Neural cell (in vitro differentiated cells): ENCODE measurements at regions not wholly inside any gene's neighbourhood (a gene's known extent, or its start where the extent isn't known, plus 50 kb on each side); places are given as distances from the start of the nearest gene placed in this dataset.

Experiments
- H2AFZ ChIP-seq: fragments of 200-600, 300-800 bp; sonication (generic), shearing (Covaris generic); 2 replicates; pipeline ENCODE4 v1.6.0; 2014; ENCODE audit warnings: low read depth, mild to moderate bottlenecking, antibody characterized with exemption, low read length, moderate library complexity
- H3F3A ChIP-seq: fragments of 200-600 bp; shearing (Covaris generic); 2 replicates; pipeline ENCODE4 v1.6.1; 2016; ENCODE audit warnings: mild to moderate bottlenecking, moderate library complexity, mixed read lengths, antibody characterized with exemption, low read length; ENCODE audit not compliant: insufficient read depth, poor library complexity, severe bottlenecking
- H3K27ac ChIP-seq: fragments of 200-600, 300-800 bp; sonication (generic), shearing (Covaris generic); 2 replicates; pipeline ENCODE4 v1.5.1; 2014; ENCODE audit warnings: mild to moderate bottlenecking, low read length, moderate library complexity
- H3K27me3 ChIP-seq: fragments of 300-800, 200-600 bp; sonication (generic), shearing (Covaris generic); 2 replicates; pipeline ENCODE4 v1.6.0; 2014; ENCODE audit warnings: mild to moderate bottlenecking, low read depth, low read length, moderate library complexity; ENCODE audit not compliant: insufficient read depth
- H3K36me3 ChIP-seq: fragments of 300-800, 200-600 bp; sonication (generic), shearing (Covaris generic); 2 replicates; pipeline ENCODE4 v1.5.1; 2014; ENCODE audit warnings: mild to moderate bottlenecking, antibody characterized with exemption, low read length, moderate library complexity; ENCODE audit not compliant: insufficient read depth
- H3K4me2 ChIP-seq: fragments of 300-800, 200-600 bp; sonication (generic), shearing (Covaris generic); 2 replicates; pipeline ENCODE4 v1.6.0; 2014; ENCODE audit warnings: mild to moderate bottlenecking, low read length
- H3K4me3 ChIP-seq: fragments of 300-800, 200-600 bp; sonication (generic), shearing (Covaris generic); 2 replicates; pipeline ENCODE4 v1.5.1; 2014; ENCODE audit warnings: mild to moderate bottlenecking, low read length, moderate library complexity
- H3K79me2 ChIP-seq: fragments of 200-600 bp; shearing (Covaris generic); replicated peaks from 2 replicates; pipeline ENCODE4 v1.6.0; 2014; ENCODE audit warnings: mild to moderate bottlenecking, low read length, moderate library complexity; ENCODE audit not compliant: insufficient read depth
- H3K9ac ChIP-seq: fragments of 300-800, 200-600 bp; sonication (generic), shearing (Covaris generic); 2 replicates; pipeline ENCODE4 v1.6.1; 2016; ENCODE audit warnings: mild to moderate bottlenecking, low read length, mixed read lengths
- H3K9me2 ChIP-seq: fragments of 200-600 bp; shearing (Covaris generic); 2 replicates; pipeline ENCODE4 v1.6.1; 2016; ENCODE audit warnings: mild to moderate bottlenecking, low read length, mixed read lengths; ENCODE audit not compliant: insufficient read depth
- H3K9me3 ChIP-seq: fragments of 200-600, 300-800 bp; sonication (generic), shearing (Covaris generic); 2 replicates; pipeline ENCODE4 v1.6.1; 2016; ENCODE audit warnings: mild to moderate bottlenecking, mixed run types, low read length, moderate library complexity, mixed read lengths
- H4K20me1 ChIP-seq: fragments of 200-600 bp; shearing (Covaris generic); 2 replicates; pipeline ENCODE4 v1.6.1; 2016; ENCODE audit warnings: mild to moderate bottlenecking, mixed run types; ENCODE audit not compliant: insufficient read depth
- EP300 ChIP-seq: fragments of 450-650 bp; conservative IDR thresholded peaks from 2 replicates; pipeline ENCODE4 v1.6.1; 2014; ENCODE audit warnings: antibody characterized with exemption, mild to moderate bottlenecking, moderate library complexity; ENCODE audit not compliant: poor library complexity, severe bottlenecking
- EZH2 ChIP-seq: fragments of 200-600, 300-800 bp; shearing (Covaris generic), sonication (generic); IDR thresholded peaks from 2 replicates; pipeline ENCODE4 v1.6.1; 2014; ENCODE audit warnings: antibody characterized with exemption, low read length, borderline replicate concordance, mild to moderate bottlenecking; ENCODE audit not compliant: insufficient read depth, poor library complexity, severe bottlenecking
- MXI1 ChIP-seq: fragments of 450-650 bp; conservative IDR thresholded peaks from 2 replicates; pipeline ENCODE4 v1.6.1; 2014; ENCODE audit warnings: antibody characterized with exemption, mild to moderate bottlenecking; ENCODE audit not compliant: poor library complexity, severe bottlenecking
- POLR2AphosphoS5 ChIP-seq: IDR thresholded peaks from 2 replicates; pipeline ENCODE4 v1.6.1; 2012
- RAD21 ChIP-seq: fragments of 450-650 bp; conservative IDR thresholded peaks from 2 replicates; pipeline ENCODE4 v1.6.1; 2014; ENCODE audit warnings: antibody characterized with exemption, mild to moderate bottlenecking, moderate library complexity
- SMC3 ChIP-seq: fragments of 450-650 bp; conservative IDR thresholded peaks from 2 replicates; pipeline ENCODE4 v1.6.1; 2014; ENCODE audit warnings: antibody characterized with exemption, mild to moderate bottlenecking, moderate library complexity; ENCODE audit not compliant: poor library complexity
- TAF1 ChIP-seq: IDR thresholded peaks from 2 replicates; pipeline ENCODE4 v1.6.1; 2012; ENCODE audit warnings: low read depth
- TF ChIP-seq, protein P1 (sequence below): fragments of 450-650 bp; IDR thresholded peaks from 2 replicates; pipeline ENCODE4 v1.5.1; 2014; ENCODE audit warnings: antibody characterized with exemption, mild to moderate bottlenecking, moderate library complexity; ENCODE audit not compliant: poor library complexity, severe bottlenecking
- TF ChIP-seq, protein P2 (sequence below): IDR thresholded peaks from 2 replicates; pipeline ENCODE4 v1.6.1; 2012; ENCODE audit warnings: borderline replicate concordance

DNA sequence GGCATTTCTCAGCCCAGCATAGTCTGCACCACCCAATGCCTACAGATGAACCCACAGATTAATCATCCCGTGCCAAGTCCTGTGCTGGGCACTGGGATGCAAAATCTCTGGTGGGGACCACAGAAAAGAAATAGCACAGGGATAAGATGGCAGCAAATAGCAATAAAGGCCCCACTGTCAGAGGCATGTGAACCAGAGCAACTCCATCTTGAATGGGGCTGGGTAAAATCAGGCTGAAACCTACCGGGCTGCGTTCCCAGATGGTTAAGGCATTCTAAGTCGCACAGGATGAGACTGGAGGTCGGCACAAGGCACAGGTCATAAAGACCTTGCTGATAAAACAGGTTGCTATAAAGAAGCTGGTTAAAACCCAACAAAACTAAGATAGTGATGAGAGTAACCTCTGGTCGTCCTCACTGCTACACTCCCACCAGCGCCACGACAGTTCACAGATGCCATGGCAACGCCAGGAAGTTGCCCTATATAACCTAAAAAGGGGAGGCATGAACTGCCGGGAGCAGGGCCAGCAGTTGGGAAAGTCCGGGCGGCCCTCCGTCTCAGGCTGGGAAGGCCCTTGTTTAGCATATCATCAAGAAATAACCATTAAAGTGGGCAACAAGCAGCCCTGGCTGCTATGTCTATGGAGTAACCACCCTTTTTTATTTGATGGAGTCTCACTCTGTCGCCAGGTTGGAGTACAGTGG is 65.2 kb downstream of the C9orf50 start:
- H3F3A ChIP-seq: no peaks in the 10 kb centered on the region
- H2AFZ ChIP-seq: no peak overlapping the region
- no peaks in the 10 kb centered on the region for H3K36me3 ChIP-seq
- no peak for TF ChIP-seq RAD21
- TF ChIP-seq, protein P1, sequence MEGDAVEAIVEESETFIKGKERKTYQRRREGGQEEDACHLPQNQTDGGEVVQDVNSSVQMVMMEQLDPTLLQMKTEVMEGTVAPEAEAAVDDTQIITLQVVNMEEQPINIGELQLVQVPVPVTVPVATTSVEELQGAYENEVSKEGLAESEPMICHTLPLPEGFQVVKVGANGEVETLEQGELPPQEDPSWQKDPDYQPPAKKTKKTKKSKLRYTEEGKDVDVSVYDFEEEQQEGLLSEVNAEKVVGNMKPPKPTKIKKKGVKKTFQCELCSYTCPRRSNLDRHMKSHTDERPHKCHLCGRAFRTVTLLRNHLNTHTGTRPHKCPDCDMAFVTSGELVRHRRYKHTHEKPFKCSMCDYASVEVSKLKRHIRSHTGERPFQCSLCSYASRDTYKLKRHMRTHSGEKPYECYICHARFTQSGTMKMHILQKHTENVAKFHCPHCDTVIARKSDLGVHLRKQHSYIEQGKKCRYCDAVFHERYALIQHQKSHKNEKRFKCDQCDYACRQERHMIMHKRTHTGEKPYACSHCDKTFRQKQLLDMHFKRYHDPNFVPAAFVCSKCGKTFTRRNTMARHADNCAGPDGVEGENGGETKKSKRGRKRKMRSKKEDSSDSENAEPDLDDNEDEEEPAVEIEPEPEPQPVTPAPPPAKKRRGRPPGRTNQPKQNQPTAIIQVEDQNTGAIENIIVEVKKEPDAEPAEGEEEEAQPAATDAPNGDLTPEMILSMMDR: no peak
- TF ChIP-seq EZH2: no peak
- no peak for TF ChIP-seq SMC3
- TF ChIP-seq POLR2AphosphoS5: no peak
- TF ChIP-seq TAF1: no peak
- TF ChIP-seq EP300: no peak
- TF ChIP-seq MXI1: no peak
- TF ChIP-seq, protein P2, sequence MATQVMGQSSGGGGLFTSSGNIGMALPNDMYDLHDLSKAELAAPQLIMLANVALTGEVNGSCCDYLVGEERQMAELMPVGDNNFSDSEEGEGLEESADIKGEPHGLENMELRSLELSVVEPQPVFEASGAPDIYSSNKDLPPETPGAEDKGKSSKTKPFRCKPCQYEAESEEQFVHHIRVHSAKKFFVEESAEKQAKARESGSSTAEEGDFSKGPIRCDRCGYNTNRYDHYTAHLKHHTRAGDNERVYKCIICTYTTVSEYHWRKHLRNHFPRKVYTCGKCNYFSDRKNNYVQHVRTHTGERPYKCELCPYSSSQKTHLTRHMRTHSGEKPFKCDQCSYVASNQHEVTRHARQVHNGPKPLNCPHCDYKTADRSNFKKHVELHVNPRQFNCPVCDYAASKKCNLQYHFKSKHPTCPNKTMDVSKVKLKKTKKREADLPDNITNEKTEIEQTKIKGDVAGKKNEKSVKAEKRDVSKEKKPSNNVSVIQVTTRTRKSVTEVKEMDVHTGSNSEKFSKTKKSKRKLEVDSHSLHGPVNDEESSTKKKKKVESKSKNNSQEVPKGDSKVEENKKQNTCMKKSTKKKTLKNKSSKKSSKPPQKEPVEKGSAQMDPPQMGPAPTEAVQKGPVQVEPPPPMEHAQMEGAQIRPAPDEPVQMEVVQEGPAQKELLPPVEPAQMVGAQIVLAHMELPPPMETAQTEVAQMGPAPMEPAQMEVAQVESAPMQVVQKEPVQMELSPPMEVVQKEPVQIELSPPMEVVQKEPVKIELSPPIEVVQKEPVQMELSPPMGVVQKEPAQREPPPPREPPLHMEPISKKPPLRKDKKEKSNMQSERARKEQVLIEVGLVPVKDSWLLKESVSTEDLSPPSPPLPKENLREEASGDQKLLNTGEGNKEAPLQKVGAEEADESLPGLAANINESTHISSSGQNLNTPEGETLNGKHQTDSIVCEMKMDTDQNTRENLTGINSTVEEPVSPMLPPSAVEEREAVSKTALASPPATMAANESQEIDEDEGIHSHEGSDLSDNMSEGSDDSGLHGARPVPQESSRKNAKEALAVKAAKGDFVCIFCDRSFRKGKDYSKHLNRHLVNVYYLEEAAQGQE: no peak
- H3K9ac ChIP-seq: no peak overlapping the region
- no peak overlapping the region for H3K4me3 ChIP-seq
- H4K20me1 ChIP-seq: no peaks in the 10 kb centered on the region
- no peak overlapping the region for H3K27ac ChIP-seq
- H3K9me3 ChIP-seq: no peaks in the 10 kb centered on the region
- H3K4me2 ChIP-seq: no peak overlapping the region
- H3K9me2 ChIP-seq: no peaks in the 10 kb centered on the region
- H3K79me2 ChIP-seq: no peaks in the 10 kb centered on the region
- H3K27me3 ChIP-seq: peaks cover 4% of the 10 kb centered on the region

DNA sequence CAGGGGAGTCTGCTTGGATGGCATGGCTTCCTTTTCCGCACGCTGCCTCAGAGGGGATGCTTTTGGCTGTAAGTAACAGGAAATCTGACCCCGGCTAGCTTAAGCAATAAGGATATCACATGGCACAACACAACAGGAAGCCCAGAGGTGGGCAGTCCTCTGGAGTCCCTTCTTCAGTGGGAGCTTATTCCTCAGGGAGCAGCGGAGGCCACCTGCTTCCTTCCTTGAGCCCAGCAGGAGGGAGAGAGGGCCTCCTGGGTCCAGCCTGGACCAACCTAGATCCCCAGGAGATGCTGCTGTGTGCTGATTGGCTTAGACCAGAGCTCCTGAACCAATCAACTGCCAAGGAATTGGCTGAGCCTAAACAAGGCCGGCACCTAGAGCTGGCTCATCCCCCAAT is 66.3 kb downstream of the C9orf50 start:
- Histone ChIP-seq H3K9ac (no peak overlapping the region), H2AFZ (no peak overlapping the region), H3K27ac (no peak overlapping the region), H3K27me3 (peaks cover 14% of the 10 kb centered on the region), H3K36me3 (no peaks in the 10 kb centered on the region), H3K9me3 (no peaks in the 10 kb centered on the region), H3K4me3 (no peak overlapping the region), H3K4me2 (no peak overlapping the region), H4K20me1 (no peaks in the 10 kb centered on the region), H3F3A (no peaks in the 10 kb centered on the region), H3K79me2 (no peaks in the 10 kb centered on the region), H3K9me2 (no peaks in the 10 kb centered on the region)
- TF ChIP-seq SMC3 (no peak), MXI1 (no peak), EP300 (no peak), TAF1 (no peak), POLR2AphosphoS5 (no peak), EZH2 (no peak), RAD21 (no peak)
- TF ChIP-seq, protein P2: no peak
- TF ChIP-seq, protein P1: no peak
